Omental fat pad (tissue), 3 donors: ENCODE measurements at regions not wholly inside any gene's neighbourhood (a gene's known extent, or its start where the extent isn't known, plus 50 kb on each side); places are given as distances from the start of the nearest gene placed in this dataset.

ENCODE experiments used
- ATAC-seq: fragments of 150-250 bp; one replicate; pipeline ENCODE4 v1.9.1; 2016; ENCODE audit warnings: mild to moderate bottlenecking, moderate library complexity; ENCODE audit not compliant: low FRiP score
- DNase-seq: peaks from one replicate; pipeline ENCODE4 v3.0.0-alpha.2; 2019; ENCODE audit warnings: low spot score
- TF ChIP-seq, protein P1 (sequence below), 3 donors: fragments of 450-650 bp; IDR thresholded peaks; one replicate each; pipeline ENCODE4 v1.5.1; 2016 to 2017; ENCODE audit warnings: antibody characterized with exemption in 3 of 3, mild to moderate bottlenecking in 3 of 3, moderate library complexity in 2 of 3

GRCh38 chr4:79636991-79637390 lies 229.0 kb upstream of the GK2 start:
- TF ChIP-seq, protein P1, sequence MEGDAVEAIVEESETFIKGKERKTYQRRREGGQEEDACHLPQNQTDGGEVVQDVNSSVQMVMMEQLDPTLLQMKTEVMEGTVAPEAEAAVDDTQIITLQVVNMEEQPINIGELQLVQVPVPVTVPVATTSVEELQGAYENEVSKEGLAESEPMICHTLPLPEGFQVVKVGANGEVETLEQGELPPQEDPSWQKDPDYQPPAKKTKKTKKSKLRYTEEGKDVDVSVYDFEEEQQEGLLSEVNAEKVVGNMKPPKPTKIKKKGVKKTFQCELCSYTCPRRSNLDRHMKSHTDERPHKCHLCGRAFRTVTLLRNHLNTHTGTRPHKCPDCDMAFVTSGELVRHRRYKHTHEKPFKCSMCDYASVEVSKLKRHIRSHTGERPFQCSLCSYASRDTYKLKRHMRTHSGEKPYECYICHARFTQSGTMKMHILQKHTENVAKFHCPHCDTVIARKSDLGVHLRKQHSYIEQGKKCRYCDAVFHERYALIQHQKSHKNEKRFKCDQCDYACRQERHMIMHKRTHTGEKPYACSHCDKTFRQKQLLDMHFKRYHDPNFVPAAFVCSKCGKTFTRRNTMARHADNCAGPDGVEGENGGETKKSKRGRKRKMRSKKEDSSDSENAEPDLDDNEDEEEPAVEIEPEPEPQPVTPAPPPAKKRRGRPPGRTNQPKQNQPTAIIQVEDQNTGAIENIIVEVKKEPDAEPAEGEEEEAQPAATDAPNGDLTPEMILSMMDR (IDR thresholded peaks at IDR 0.05), result no peak
- DNase-seq (no peak), ATAC-seq (no peak)

DNA sequence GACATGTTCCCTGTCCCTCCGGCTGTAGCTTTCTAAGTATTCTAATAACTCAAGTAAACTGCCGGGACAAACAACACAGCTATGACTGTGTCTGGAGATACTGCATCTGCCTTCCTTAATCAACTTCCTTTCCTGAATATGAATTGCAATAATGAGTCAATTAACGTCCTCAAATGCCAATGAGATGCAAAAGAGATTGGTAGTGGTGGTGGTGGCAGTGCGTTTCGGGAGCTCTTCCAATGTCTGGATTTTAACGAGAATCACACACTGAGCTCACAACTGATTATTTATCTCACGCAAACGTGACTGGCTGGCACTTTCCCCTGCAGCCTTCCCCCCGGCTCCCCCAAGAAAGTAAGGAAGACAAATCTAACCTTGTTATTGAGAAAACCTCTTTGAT lies 226.1 kb upstream of the GK2 start:
- DNase-seq (no peak), ATAC-seq (no peak)
- TF ChIP-seq, protein P1 (IDR thresholded peaks at IDR 0.05), result no peak

DNA sequence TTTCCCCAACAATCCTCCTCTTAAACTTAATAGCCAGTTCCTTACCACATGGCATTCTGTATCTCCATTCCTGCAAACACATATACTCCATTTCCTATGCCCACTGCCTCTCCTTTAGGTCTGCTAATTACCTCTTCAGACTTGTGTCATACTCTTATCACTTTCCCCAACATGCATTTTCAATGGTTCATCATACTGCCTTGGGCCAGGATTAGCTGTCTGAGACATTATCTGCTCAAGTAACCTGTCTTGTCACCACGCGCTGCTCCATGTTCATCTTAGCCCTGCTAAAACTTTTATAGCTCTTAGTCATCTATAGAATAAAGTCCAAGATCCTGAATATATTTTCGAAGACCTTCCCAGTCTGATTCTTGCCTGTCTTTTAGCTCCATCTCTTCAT lies 224.1 kb upstream of the GK2 start:
- no peak for ATAC-seq
- TF ChIP-seq, protein P1 (IDR thresholded peaks at IDR 0.05), result no peak

DNA sequence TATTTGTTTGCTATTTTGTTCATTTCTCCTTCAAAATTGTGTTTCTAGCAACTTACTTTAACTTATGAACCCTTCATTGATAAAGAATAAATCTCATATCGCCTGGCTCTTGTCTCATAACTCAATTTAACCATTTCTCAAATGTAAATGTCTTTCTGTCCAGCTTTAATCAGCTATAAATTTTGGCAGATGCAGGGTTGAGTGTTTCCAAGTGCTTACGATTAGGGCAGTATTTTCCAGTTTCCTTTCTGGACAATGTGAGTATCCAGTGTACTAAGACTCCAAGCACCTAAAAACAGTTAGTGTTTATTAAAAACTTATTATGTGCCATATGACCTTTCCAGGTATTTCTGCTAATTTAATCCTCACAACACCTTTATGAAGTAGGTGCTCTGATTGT lies 218.6 kb upstream of the GK2 start:
- ATAC-seq (no peak), DNase-seq (no peak)

More for the DNA sequence above, 224.1 kb upstream of the GK2 start:
- no peak for DNase-seq

GRCh38 chr4:79626101-79626500 lies 218.1 kb upstream of the GK2 start:
- ATAC-seq (no peak), DNase-seq (no peak)
- TF ChIP-seq, protein P1 (IDR thresholded peaks at IDR 0.05), result no peak

More for the DNA sequence above, 218.6 kb upstream of the GK2 start:
- TF ChIP-seq, protein P1 (IDR thresholded peaks at IDR 0.05), result no peak

DNA sequence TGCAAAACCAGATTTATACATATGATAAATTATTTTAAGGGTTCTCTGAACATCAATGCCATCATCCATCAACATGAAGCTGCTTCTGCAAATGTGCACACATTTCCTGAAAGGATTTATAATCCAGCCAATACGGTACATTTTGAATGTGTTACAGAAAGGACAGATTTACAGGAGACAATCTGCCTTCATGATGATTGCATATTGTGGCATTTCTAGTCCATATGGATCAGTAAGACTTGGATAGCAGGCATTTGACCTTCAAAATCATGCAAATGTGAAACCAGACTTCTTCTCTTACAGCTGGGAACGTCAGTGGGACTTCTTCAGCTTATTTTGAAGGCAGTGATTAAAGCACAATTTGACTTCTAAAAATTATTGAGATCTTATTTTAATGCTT lies 217.3 kb upstream of the GK2 start:
- DNase-seq, result no peak
- TF ChIP-seq, protein P1 (IDR thresholded peaks at IDR 0.05), result no peak
- ATAC-seq, result no peak

DNA sequence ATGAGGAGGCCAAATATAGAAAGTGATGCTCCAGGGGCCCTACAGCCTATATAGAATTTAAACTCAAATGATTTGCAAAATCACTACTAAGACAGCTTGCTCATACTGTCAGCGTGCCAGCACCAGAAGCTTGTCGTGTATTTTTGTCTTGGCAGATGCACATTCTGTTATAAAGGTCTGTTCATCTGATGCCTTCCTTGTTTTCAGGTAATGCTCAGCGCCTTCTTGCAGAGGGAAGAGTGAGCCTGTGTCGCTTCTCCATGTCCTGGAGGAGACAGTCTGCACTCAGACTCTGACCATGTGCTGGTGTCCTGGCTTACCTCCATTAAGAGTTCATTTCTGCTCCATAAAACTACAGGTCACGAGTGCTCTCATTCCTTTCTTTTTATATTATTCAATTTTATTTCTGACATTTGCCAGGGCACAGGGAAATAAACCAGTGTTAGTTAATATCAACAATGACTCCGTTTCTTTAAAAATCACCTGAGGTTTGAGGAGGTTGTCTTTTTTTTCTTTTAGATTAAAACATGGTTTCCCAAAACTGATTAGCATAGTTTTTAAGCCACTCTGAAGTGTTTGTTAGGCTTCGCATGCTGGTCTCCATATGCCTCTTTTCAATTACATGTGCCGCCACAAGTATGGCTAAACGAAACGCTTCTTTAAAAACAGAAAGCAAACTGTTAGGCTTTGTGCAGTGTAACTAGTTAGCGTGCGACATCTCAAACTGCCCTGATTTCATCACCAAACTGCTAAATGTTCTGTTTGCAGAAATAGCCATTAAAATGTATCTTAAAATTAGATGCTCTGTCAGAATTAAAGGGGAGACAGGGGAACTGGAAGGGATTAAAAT lies 215.2 kb upstream of the GK2 start:
- DNase-seq (no peak), ATAC-seq (no peak)
- TF ChIP-seq, protein P1 (IDR thresholded peaks at IDR 0.05), result no peak
